ENCODE measurements at regions not wholly inside any gene's neighbourhood (a gene's known extent, or its start where the extent isn't known, plus 50 kb on each side); places are given as distances from the start of the nearest gene placed in this dataset.
"Not testable (repeated sequence)": the region's sequence is repeated elsewhere in the genome, so short reads cannot be mapped to it uniquely, and the experiment has no call there.

DNA sequence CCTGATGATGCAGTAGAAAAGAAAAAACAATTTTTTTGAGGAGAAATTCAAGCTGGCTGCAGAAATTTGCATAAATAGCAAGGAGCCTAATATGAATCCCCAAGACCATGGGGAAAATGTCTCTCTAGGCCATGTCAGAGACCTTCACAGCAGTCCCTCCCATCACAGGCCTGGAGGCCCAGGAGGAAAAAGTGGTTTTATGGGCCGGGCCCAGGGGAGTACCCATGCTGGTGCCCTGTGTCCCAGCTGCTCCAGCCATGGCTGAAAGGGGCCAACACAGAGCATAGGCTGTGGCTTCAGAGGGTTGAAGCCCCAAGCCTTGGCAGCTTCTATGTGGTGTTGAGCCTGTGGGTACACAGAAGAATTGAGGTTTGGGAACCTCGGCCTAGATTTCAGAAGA is 126.8 kb upstream of the KLF14 start:
- Histone ChIP-seq H3K36me3 (peaks cover 12% of the 10 kb centered on the region), H3K9me3 (replicated peaks) (peaks cover 22% of the 10 kb centered on the region; the same call in 1 of the 2 replicates)
- H3K4me3 ChIP-seq, DNase-seq, H3K27ac ChIP-seq, H3K27me3 ChIP-seq, H3K4me1 ChIP-seq: not testable (repeated sequence)

DNA sequence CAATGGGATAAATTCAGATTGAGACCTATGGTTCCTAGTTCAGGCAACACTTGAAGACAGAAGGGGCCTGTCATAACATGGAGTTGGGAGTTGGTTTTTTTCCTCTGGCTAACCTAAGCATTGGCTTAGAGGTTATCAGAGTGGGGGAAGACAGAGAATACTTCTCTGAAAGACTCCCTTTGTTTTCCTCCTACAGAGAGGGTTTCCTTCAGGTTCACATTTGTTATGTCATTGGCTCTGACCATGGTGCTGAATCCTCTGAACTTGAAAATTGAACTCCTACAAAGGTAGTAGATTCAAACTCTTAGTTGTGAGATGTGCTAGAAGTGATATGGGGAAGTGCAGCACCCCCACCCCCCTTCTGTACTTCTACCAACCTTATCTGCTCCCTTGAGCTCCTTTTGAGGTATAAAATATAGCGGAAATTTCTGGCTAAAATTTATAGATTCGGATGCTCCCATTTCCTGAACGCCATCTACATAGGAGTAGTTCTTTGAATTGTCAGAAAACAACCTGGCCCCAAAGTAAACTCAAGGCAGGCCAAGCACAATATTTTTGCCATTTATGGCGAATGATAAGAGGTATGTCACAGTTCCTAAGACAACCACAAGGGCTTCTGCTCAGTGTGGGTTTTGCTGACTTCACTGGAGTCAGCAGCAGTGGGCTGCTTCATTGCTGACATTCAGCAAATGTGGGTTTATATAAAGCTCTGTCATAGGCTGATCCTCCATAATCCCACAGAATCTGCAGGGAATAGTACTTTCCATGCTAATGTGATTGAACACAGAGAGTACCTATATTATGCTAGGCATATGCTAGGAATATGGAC is 131.6 kb upstream of the KLF14 start:
- DNase-seq, result peak; percentile 49 to 75
- Histone ChIP-seq H3K4me3 (no peak overlapping the region), H3K27ac (no peak overlapping the region), H3K27me3 (no peaks in the 10 kb centered on the region), H3K4me1 (no peaks in the 10 kb centered on the region), H3K36me3 (peaks cover 3% of the 10 kb centered on the region), H3K9me3 (replicated peaks) (no peaks in the 10 kb centered on the region)

DNA sequence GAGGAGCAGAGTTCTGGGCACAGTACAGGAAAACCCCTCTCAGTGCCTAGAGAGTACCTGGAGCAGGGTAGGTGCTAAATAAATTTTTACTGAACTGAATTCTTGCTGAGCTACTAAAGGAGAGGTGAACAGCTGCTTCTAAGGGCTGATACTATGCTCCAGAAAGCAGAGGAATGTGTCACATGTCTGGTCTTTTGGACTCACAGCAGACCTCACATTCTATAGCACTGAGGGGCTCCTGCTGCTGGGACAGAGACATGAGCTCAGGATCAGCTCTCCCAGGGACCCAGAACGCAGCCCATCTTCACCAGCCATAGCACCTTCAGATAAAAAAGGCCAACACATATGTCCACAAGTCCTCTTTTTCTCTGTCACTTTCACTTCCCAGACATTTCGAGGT is 133.0 kb upstream of the KLF14 start:
- Histone ChIP-seq H3K27ac (no peak overlapping the region), H3K36me3 (peaks cover 3% of the 10 kb centered on the region)

DNA sequence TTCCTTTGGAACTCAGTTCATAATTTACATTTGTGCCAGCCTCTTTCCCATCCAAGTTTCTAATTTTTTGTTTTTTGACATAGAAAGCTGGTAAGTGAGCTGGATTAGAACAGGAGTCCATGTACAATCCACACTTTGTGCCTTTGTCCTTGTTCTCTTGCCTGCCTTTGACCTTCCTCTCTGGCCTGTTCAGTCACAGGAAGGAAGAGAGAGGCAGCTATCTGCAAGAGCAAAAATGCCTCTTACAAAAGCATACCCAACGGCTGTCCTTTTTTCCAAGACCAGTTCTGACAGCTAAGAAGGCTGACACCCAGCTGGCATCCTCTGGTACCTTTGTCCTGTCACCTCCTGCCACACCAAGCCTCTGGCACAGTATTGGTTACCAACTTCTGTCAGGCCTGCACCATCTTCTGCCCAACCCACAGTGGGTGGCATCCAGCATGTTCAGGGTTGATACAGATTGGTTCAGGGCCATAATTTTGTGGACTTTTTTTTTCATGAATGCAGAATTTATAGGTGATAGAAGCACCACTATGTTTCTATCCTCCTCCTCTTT is 133.7 kb upstream of the KLF14 start:
- Histone ChIP-seq H3K27me3 (no peaks in the 10 kb centered on the region), H3K4me3 (no peak overlapping the region), H3K9me3 (replicated peaks) (no peaks in the 10 kb centered on the region), H3K27ac (no peak overlapping the region), H3K36me3 (peaks cover 3% of the 10 kb centered on the region), H3K4me1 (no peaks in the 10 kb centered on the region)
- DNase-seq, result no peak

More for the DNA sequence above, 133.0 kb upstream of the KLF14 start:
- Histone ChIP-seq H3K27me3 (no peaks in the 10 kb centered on the region), H3K4me1 (no peaks in the 10 kb centered on the region), H3K9me3 (replicated peaks) (no peaks in the 10 kb centered on the region), H3K4me3 (no peak overlapping the region)
- DNase-seq, result no peak

DNA sequence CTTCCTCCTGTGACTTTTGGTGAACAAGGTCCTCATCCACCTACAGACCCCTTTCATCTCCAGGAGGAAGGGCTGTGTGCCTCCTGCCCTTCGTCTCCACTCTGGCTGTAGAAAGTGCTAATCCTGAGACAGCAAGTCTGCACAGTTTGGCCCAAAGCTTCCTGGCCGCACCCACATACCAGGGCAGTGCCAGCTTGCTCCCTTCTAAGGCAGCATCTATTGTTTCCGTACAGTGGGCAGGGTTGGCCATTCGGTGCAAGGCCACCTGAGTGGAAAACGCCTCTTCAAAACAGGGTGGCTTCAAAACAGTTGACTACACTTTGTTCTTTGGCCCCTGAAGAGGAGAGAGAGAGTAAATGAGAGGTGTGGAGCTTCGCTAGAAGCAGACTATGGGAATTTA is 134.1 kb upstream of the KLF14 start:
- no peak overlapping the region for H3K27ac ChIP-seq
- H3K36me3 ChIP-seq, result peaks cover 3% of the 10 kb centered on the region; the same call in 1 of the 2 replicates
- no peaks in the 10 kb centered on the region for H3K27me3 ChIP-seq
- H3K4me1 ChIP-seq, result no peaks in the 10 kb centered on the region
- H3K9me3 ChIP-seq (replicated peaks), result no peaks in the 10 kb centered on the region
- DNase-seq, result no peak
- no peak overlapping the region for H3K4me3 ChIP-seq

DNA sequence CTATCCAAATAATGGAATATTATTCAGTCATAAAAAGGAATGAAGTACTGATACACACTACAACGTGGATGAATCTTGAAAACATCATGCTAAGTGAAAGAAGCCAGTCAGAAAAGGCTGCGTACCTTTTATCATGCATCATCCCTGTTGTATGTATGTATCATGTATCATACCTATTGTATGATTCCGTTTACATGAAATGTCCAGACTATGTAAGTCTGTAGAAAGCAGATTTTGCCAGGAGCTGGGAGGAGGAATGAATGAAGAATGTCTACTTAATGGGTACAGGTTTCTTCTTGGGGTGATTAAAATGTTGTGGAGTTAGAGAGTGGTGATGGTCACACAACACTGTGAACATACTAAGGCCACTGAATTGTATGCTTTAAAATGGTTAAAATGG is 135.9 kb upstream of the KLF14 start:
- H3K9me3 ChIP-seq (replicated peaks), result no peaks in the 10 kb centered on the region
- H3K27ac ChIP-seq, result no peak overlapping the region
- H3K36me3 ChIP-seq, result peaks cover 3% of the 10 kb centered on the region; the same call in 1 of the 2 replicates
- no peaks in the 10 kb centered on the region for H3K4me1 ChIP-seq
- H3K27me3 ChIP-seq, result no peaks in the 10 kb centered on the region
- DNase-seq, result no peak
- H3K4me3 ChIP-seq, result no peak overlapping the region

DNA sequence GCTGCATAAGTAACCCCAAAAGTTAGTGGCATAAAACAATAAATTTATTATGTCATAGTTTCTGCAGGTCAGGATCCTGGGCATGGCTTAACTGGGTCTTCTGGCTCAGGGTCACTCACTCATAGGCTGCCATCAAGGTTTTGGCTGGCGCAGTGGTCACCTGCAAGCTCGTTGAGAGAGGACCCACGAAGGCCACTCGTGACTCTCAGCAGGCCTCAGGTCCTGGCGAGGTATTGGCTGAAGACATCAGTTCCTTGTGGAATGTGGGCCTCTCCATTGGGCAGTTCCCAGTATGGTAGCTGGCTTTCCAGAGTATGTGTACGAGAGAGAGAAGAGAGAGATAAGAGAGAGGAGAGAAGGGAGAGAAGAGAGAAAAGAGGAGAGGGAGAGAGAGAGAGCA is 138.3 kb upstream of the KLF14 start:
- no peak for DNase-seq
- H3K4me3 ChIP-seq, result no peak overlapping the region
- H3K4me1 ChIP-seq, result no peaks in the 10 kb centered on the region
- H3K27ac ChIP-seq, result no peak overlapping the region
- no peaks in the 10 kb centered on the region for H3K27me3 ChIP-seq
- no peaks in the 10 kb centered on the region for H3K9me3 ChIP-seq (replicated peaks)
- peaks cover 11% of the 10 kb centered on the region; the same call in 1 of the 2 replicates for H3K36me3 ChIP-seq

DNA sequence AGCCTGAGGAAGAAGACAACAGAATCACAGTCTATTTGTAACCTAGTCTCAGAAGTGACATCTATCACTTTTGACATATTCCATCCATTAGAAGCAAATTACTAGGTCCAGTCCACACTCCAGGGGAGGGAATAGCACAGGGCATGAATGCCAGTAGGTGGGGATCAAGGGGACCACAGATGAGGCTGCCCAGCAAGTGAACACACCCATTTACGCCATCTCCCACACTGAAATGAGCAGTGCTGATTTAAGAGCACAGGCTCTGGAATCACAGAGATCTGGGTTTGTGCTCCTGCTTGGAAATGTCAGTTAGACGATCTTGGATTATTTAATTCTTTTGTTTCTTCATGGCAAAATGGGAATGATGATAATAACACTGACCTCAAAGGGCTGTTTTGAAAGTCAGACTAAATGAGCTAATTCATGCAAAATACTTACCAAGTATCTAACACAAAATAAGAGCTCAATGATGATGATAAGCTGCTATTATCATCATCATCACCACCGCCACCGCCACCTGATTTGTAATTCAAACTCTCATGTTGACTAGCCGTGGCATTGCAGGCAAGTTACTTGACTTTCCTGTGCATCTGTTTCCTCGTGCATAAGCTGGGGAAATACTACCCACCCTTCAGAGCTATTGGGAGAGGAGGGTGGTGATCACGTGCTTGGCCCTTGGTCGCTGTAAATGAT is 138.9 kb upstream of the KLF14 start:
- H3K4me3 ChIP-seq, result no peak overlapping the region
- H3K27me3 ChIP-seq, result no peaks in the 10 kb centered on the region
- H3K4me1 ChIP-seq, result no peaks in the 10 kb centered on the region
- no peak for DNase-seq
- no peak overlapping the region for H3K27ac ChIP-seq
- no peaks in the 10 kb centered on the region for H3K9me3 ChIP-seq (replicated peaks)
- H3K36me3 ChIP-seq, result peaks cover 12% of the 10 kb centered on the region; the same call in 1 of the 2 replicates

DNA sequence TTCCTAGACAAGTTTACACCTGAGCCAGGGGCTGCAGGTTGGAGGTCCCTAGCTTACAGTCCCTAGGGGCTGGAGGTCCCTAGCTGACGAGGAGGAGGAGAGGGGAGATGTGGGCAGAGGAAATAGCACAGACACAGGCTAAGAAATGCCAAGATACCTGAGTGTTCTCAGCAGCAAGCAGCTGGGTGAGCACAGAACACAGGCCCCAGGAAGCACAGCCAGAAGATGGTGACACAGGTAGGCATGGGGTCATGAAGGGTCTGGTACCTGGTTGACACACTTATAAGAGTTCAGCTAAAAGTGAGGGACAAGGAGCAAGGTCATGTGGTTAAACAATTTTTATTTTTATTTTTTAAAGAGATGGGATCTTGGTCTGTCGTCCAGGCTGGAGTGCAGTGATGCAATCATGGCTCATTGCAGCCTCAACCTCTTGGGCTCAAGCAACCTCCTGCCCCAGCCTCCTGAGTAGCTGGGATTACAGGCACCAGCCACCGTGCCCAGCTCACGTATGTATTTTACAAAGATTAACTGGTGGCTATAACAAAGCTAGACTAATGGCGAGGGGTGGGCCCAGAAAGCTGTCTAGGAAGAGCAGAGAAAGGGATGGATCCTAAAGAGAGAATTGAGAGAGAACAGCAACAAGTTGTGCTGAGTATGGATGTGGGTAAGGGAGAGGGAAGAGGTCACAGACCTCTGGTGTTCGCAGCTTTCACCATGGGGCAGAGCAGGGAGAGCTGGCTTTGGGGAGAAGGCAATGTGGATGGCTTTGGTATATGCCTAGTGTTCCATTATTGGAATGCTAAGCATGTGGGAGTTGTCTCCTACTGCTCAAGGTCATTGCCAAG is 140.3 kb upstream of the KLF14 start:
- H3K27ac ChIP-seq, result no peak overlapping the region

DNA sequence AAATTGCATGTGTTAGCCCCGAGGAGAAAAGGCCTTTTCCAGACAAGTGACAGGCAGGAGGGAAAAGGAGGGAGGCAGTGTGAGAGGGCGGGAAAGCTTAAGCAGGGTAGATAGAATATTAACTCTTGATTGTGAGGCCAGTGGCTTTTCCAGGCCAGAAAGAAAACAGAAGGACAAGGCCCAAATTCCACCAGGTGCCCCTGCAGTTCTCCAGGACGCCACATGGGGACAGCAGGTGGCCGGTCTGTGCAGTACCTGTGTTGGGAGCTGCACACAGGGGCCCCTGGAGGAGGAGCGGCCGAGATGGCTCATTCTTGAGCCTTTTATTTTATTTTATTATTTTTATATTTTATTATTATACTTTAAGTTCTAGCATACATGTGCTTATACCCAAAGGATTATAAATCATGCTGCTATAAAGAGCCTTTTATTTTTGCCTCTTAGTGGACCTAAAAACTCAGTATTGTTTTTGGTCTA is 141.3 kb upstream of the KLF14 start:
- Histone ChIP-seq H3K9me3 (replicated peaks) (no peaks in the 10 kb centered on the region), H3K27ac (no peak overlapping the region), H3K36me3 (peaks cover 14% of the 10 kb centered on the region; the same call in 1 of the 2 replicates), H3K4me1 (no peaks in the 10 kb centered on the region), H3K27me3 (no peaks in the 10 kb centered on the region), H3K4me3 (no peak overlapping the region)
- peak; percentile 40 to 61 for DNase-seq

More for the DNA sequence above, 140.3 kb upstream of the KLF14 start:
- Histone ChIP-seq H3K27me3 (no peaks in the 10 kb centered on the region), H3K4me1 (no peaks in the 10 kb centered on the region), H3K9me3 (replicated peaks) (no peaks in the 10 kb centered on the region), H3K36me3 (peaks cover 14% of the 10 kb centered on the region; the same call in 1 of the 2 replicates), H3K4me3 (no peak overlapping the region)
- DNase-seq, result no peak

DNA sequence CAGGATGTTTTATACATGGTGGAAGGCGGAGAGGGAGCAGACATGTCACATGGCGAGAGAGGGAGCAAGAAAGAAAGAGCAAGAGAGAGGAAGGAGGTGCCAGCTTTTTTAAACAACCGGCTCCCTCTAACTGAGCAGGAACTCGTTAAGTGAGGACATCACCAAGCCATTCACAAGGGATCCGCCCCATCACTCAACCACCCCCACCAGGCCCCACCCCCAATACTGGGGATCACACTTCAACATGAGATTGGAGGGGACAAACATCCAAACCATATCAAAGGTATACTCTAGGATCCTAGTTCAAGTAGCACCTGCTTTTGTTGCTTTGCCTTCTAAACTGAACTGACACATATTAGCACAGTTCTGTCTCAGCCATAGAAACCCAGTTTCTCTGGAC is 141.9 kb upstream of the KLF14 start:
- H3K4me3 ChIP-seq, result no peak overlapping the region
- no peak overlapping the region for H3K27ac ChIP-seq
- H3K9me3 ChIP-seq (replicated peaks), result no peaks in the 10 kb centered on the region
- no peaks in the 10 kb centered on the region for H3K27me3 ChIP-seq
- no peak for DNase-seq
- peaks cover 14% of the 10 kb centered on the region; the same call in 1 of the 2 replicates for H3K36me3 ChIP-seq
- H3K4me1 ChIP-seq, result no peaks in the 10 kb centered on the region

DNA sequence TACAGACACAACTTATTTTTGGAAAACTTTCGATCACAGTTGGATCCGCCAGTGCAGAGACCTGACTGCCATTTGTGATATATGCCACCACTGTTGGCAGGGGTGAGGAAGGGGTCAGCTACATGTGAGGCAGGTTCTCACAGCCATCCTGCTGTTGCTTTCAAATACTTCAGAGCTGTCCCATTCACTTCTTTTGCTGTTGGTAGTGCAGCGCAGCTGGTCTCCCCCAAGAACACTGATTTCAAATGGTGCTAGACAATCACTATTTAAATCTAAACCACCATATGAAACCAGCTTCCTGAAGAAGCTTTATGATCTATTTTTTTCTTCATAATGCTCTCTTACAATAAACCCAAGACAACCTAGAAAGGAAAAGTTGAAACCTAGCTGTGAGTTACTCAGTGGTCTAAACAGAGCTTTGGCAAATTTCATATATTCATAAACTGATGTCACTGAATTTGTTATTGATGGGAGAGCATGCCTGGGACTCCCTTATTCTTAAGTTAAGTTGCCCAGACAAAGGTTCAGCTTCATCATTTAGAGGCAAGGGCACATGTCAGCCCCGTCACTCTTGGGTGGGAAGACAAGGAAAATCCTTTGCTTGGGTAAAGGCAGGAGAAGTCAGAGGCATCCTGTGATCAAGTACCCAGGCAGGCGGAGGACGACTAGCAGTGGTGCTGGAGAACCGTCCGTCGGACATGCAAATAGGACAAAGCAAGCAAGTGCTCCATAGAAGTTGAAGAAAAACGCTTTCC is 143.4 kb upstream of the KLF14 start:
- H3K4me1 ChIP-seq, result no peaks in the 10 kb centered on the region
- peaks cover 11% of the 10 kb centered on the region; the same call in 1 of the 2 replicates for H3K36me3 ChIP-seq
- no peak for DNase-seq
- H3K27me3 ChIP-seq, result no peaks in the 10 kb centered on the region
- H3K9me3 ChIP-seq (replicated peaks), result no peaks in the 10 kb centered on the region
- H3K4me3 ChIP-seq, result no peak overlapping the region
- H3K27ac ChIP-seq, result no peak overlapping the region

DNA sequence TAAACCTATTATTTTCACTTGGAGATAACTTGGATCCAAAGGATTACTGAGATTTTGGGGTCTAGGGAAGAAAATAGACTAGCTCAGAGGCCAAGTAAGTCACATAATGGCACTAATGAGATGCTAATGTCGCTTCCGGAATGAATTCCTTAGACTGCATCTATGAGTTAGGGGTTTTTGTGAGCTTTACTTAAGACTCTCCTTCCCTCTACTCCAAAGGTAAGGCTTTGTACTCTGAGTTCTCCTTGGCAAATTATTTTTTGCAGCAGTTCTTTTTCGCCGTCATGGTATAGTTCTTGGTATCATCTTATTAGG is 143.9 kb upstream of the KLF14 start:
- DNase-seq, result no peak
- no peaks in the 10 kb centered on the region for H3K27me3 ChIP-seq
- H3K9me3 ChIP-seq (replicated peaks), result no peaks in the 10 kb centered on the region
- peaks cover 11% of the 10 kb centered on the region; the same call in 1 of the 2 replicates for H3K36me3 ChIP-seq
- no peak overlapping the region for H3K4me3 ChIP-seq
- no peak overlapping the region for H3K27ac ChIP-seq
- no peaks in the 10 kb centered on the region for H3K4me1 ChIP-seq

DNA sequence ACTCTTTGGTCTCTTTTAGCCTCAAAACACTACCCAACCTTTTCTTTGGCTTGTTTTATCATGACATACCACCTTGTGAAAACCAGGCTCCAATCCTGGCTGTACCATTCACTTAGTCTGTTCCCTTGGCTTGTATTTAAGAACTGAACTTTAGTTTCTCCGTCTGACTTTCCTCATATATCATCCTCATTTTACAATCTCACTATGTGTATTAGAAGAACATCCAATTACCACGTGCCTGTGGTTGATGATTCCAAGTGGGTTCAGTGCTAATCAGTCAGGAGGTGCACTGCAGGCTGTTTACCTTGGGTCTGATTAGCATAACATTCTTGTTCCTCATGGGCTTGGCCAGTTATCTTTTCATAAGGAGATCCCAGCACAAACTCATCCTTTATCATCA is 144.8 kb upstream of the KLF14 start:
- Histone ChIP-seq H3K27ac (no peak overlapping the region), H3K27me3 (no peaks in the 10 kb centered on the region), H3K36me3 (peaks cover 11% of the 10 kb centered on the region; the same call in 1 of the 2 replicates), H3K9me3 (replicated peaks) (no peaks in the 10 kb centered on the region), H3K4me3 (no peak overlapping the region), H3K4me1 (no peaks in the 10 kb centered on the region)
- DNase-seq, result no peak

All from SJCRH30 (cell line).